ENCODE measurements at regions not wholly inside any gene's neighbourhood (a gene's known extent, or its start where the extent isn't known, plus 50 kb on each side); places are given as distances from the start of the nearest gene placed in this dataset.
"Not testable (repeated sequence)": the region's sequence is repeated elsewhere in the genome, so short reads cannot be mapped to it uniquely, and the experiment has no call there.

DNA sequence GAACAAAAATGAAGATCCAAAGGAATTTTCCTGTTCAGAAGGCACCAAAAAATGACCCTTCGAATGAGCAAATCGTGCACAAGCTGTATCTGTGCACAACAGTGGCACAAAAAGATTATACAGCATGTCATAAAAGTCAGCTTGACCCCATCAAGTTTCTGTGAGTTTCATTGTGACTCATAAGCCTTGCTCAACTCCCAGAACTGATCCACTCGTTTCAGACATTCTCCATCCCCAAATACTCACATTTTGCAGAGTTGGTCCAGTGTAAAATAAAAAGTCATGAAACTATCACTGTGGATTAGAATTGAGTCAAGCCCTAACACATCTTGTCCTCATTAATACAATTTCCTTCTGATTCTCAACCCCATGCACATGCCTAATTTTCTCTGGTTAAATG lies 174.7 kb upstream of the PKN2 start:
- H4K20me1 ChIP-seq (ENCODE audit: insufficient read depth, low read length): no peaks in the 10 kb centered on the region
- H3K9me2 ChIP-seq (ENCODE audit: low read depth, low read length): no peaks in the 10 kb centered on the region
- no peak overlapping the region for H3K27ac ChIP-seq (ENCODE audit: low read depth, low read length, poor library complexity, severe bottlenecking)
- H3K9me3 ChIP-seq (ENCODE audit: low read length): no peaks in the 10 kb centered on the region
- no peaks in the 10 kb centered on the region for H3F3A ChIP-seq (ENCODE audit: insufficient read depth, low read length)
- H2AFZ ChIP-seq (ENCODE audit: low read length): no peak overlapping the region
- no peaks in the 10 kb centered on the region for H3K36me3 ChIP-seq (ENCODE audit: insufficient read depth, low read length)
- H3K27me3 ChIP-seq (ENCODE audit: insufficient read depth, low read length): no peaks in the 10 kb centered on the region
- no peak overlapping the region for H3K9ac ChIP-seq (ENCODE audit: low read length)
- H3K4me3 ChIP-seq (ENCODE audit: low read depth, low read length, poor library complexity, severe bottlenecking): no peak overlapping the region
- TF ChIP-seq CTCF (IDR thresholded peaks at IDR 0.05; ENCODE audit: low read length): no peak
- TF ChIP-seq EZH2 (IDR thresholded peaks at IDR 0.05; ENCODE audit: borderline replicate concordance, low read length): no peak
- H3K79me2 ChIP-seq (ENCODE audit: insufficient read depth, low read length): no peaks in the 10 kb centered on the region
- H3K4me2 ChIP-seq (ENCODE audit: low read length): no peak overlapping the region
- no peaks in the 10 kb centered on the region for H3K4me1 ChIP-seq (ENCODE audit: insufficient read depth, low read length, severe bottlenecking)

DNA sequence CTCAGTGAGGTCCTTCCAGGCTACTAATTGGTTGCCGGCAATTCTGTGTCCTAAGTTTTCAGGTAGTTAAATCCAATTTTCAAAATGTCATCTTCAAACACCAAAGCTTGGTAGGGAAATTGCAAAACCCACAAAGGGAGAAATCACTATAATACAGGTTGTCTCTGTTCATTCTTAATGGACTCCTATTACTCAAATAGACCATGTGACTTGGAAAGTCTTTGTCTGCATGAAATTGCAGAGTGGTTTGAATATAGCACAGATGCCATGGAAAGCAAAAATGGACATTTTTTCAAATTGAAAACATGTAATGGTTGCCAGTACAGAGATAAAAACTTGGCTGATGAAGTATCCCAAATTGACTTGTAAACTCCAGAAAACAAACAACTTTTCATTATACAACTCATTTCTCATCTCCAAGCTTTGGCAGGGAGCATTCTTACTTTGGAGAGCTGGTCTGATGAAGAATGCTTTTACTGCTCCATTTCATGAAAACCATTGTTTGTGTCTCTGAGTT lies 169.5 kb upstream of the PKN2 start:
- no peaks in the 10 kb centered on the region for H3K79me2 ChIP-seq (ENCODE audit: insufficient read depth, low read length)
- no peaks in the 10 kb centered on the region for H3K36me3 ChIP-seq (ENCODE audit: insufficient read depth, low read length)
- no peak overlapping the region for H3K27ac ChIP-seq (ENCODE audit: low read depth, low read length, poor library complexity, severe bottlenecking)
- no peaks in the 10 kb centered on the region for H4K20me1 ChIP-seq (ENCODE audit: insufficient read depth, low read length)
- no peaks in the 10 kb centered on the region for H3K27me3 ChIP-seq (ENCODE audit: insufficient read depth, low read length)
- TF ChIP-seq CTCF (IDR thresholded peaks at IDR 0.05; ENCODE audit: low read length): no peak
- TF ChIP-seq EZH2 (IDR thresholded peaks at IDR 0.05; ENCODE audit: borderline replicate concordance, low read length): no peak
- no peak overlapping the region for H3K9ac ChIP-seq (ENCODE audit: low read length)
- H3K9me2 ChIP-seq (ENCODE audit: low read depth, low read length): no peaks in the 10 kb centered on the region
- no peak overlapping the region for H3K4me3 ChIP-seq (ENCODE audit: low read depth, low read length, poor library complexity, severe bottlenecking)
- no peaks in the 10 kb centered on the region for H3F3A ChIP-seq (ENCODE audit: insufficient read depth, low read length)
- no peak overlapping the region for H3K4me2 ChIP-seq (ENCODE audit: low read length)
- no peaks in the 10 kb centered on the region for H3K4me1 ChIP-seq (ENCODE audit: insufficient read depth, low read length, severe bottlenecking)
- H2AFZ ChIP-seq (ENCODE audit: low read length): no peak overlapping the region
- no peaks in the 10 kb centered on the region for H3K9me3 ChIP-seq (ENCODE audit: low read length)

- not testable (repeated sequence) for H3K79me2 ChIP-seq (ENCODE audit: insufficient read depth, low read length); H3K27me3 ChIP-seq (ENCODE audit: insufficient read depth, low read length); H3K4me3 ChIP-seq (ENCODE audit: low read depth, low read length, poor library complexity, severe bottlenecking); H4K20me1 ChIP-seq (ENCODE audit: insufficient read depth, low read length); H3K9me3 ChIP-seq (ENCODE audit: low read length); H2AFZ ChIP-seq (ENCODE audit: low read length); H3K4me2 ChIP-seq (ENCODE audit: low read length); H3K27ac ChIP-seq (ENCODE audit: low read depth, low read length, poor library complexity, severe bottlenecking); H3K36me3 ChIP-seq (ENCODE audit: insufficient read depth, low read length); H3K9me2 ChIP-seq (ENCODE audit: low read depth, low read length); H3K9ac ChIP-seq (ENCODE audit: low read length); H3F3A ChIP-seq (ENCODE audit: insufficient read depth, low read length); H3K4me1 ChIP-seq (ENCODE audit: insufficient read depth, low read length, severe bottlenecking)
Observed at GRCh38 chr1:88517499-88517898, 166.6 kb upstream of the PKN2 start.

GRCh38 chr1:88519156-88519555 lies 164.9 kb upstream of the PKN2 start:
- Histone ChIP-seq H3K79me2 (ENCODE audit: insufficient read depth, low read length) (no peaks in the 10 kb centered on the region), H3K9me2 (ENCODE audit: low read depth, low read length) (no peaks in the 10 kb centered on the region), H3K36me3 (ENCODE audit: insufficient read depth, low read length) (no peaks in the 10 kb centered on the region), H3K4me2 (ENCODE audit: low read length) (no peak overlapping the region), H3K9me3 (ENCODE audit: low read length) (no peaks in the 10 kb centered on the region), H4K20me1 (ENCODE audit: insufficient read depth, low read length) (no peaks in the 10 kb centered on the region), H3K27ac (ENCODE audit: low read depth, low read length, poor library complexity, severe bottlenecking) (no peak overlapping the region), H3K9ac (ENCODE audit: low read length) (no peak overlapping the region), H2AFZ (ENCODE audit: low read length) (no peak overlapping the region), H3K4me3 (ENCODE audit: low read depth, low read length, poor library complexity, severe bottlenecking) (no peak overlapping the region), H3K4me1 (ENCODE audit: insufficient read depth, low read length, severe bottlenecking) (no peaks in the 10 kb centered on the region), H3F3A (ENCODE audit: insufficient read depth, low read length) (no peaks in the 10 kb centered on the region), H3K27me3 (ENCODE audit: insufficient read depth, low read length) (no peaks in the 10 kb centered on the region)
- TF ChIP-seq CTCF (IDR thresholded peaks at IDR 0.05; ENCODE audit: low read length) (no peak), EZH2 (IDR thresholded peaks at IDR 0.05; ENCODE audit: borderline replicate concordance, low read length) (no peak)

Data from OCI-LY1 (cell line).